ENCODE measurements at regions not wholly inside any gene's neighbourhood (a gene's known extent, or its start where the extent isn't known, plus 50 kb on each side); places are given as distances from the start of the nearest gene placed in this dataset.

DNA sequence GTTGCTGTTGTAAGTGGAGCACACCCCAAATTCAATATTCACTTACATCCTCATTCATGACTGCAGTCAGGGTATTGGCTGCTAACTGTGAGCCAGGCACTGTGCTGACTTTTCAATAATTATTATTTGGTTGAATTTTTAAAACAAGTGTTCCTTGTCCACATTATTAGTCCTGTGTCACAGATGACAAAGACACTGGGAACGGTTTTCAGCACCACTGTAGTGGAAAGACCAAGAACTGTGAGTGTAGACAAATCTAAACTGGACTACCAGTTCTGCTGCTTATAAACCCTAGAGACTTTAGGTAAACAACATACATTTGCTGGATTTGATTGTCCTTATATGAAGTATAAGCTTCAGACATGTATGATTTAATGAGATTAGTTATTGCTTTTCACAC lies 197.7 kb upstream of the ROBO2 start:
- DNase-seq: no peak

DNA sequence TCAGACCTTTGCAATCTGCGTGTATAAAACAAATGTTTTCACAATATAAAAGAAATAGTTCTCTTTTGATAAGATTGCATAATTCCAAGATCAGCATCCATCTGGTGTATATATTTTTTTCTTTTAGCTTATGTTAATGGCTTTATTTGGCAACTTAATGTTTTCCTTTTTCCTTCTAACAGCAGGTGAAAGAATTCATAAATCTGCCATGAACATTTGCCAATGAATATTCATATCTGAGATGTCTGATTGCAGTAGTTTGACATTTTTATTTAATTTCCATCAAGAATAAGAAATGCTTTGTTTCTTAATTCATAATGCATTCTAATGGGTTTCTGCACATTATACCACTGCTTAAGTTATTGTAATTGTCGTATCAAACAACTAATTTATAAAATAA lies 184.4 kb upstream of the ROBO2 start:
- DNase-seq: no peak

DNA sequence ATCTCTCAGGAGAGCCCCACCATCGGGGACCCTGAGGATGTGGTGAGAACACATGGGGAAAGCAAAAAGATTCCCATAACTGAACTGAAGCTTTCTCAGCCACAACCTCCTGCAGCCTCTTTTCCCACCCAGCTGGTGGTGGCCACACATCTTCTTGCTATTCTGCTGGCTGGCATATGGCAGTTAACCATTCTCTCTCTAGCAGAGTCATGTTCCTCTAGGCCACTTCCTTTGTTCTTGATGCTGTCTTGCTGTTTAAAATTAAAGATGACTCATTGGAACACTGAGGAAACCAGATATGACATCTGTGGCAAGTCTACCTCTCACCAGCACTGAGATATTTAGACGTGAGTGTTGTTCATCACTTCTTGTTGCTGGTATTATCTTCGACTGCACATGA lies 180.3 kb upstream of the ROBO2 start:
- DNase-seq: no peak

DNA sequence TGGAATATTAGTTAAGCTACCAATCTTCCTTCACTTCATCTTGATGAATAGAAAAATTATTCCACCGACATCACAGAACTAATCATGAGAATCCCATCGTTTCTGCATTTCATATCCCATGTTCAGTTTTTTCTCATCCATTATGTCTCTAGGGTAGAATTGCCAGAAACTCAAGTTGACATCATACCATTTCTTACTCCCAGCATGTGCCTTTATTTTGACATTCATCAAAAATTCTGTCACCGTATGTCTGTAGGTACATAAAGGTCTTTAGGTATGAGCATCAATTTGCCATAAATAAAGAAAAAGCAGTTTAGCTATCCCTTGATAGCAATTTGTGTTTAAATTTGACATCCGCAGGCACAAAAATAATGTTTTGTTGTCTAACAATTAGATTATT lies 175.5 kb upstream of the ROBO2 start:
- DNase-seq: no peak

DNA sequence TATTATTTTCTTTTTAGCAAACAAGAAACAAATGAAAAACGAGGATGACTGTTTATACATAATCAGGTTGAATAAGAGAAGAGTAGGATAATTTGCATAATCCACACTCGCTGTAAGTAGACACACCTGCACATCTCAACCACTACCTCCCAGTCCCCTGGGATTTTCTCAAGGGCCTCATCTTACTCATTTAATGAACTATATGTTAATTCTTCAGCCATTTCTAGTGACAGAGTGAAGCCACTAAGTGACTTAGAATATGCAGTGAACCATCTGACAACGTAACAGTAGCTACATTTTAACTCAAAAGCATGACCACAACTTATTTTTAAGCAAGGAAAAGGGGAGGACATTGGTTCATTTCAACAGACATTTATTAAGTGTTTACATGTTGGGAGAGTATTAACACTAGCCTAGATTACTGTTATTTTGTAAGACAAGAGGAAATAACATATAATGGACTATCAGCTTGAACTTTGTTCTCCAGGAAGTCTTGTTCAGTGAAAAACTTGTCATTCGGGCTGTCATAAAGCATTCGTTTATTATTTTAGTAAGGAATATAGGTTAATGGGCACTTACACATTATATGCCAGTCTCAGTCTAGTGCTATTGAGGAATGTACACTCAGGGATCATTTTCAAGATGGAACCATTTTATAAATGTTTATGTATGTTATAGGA lies 173.0 kb upstream of the ROBO2 start:
- DNase-seq: peak in 1 of 2 experiments; percentile 16

DNA sequence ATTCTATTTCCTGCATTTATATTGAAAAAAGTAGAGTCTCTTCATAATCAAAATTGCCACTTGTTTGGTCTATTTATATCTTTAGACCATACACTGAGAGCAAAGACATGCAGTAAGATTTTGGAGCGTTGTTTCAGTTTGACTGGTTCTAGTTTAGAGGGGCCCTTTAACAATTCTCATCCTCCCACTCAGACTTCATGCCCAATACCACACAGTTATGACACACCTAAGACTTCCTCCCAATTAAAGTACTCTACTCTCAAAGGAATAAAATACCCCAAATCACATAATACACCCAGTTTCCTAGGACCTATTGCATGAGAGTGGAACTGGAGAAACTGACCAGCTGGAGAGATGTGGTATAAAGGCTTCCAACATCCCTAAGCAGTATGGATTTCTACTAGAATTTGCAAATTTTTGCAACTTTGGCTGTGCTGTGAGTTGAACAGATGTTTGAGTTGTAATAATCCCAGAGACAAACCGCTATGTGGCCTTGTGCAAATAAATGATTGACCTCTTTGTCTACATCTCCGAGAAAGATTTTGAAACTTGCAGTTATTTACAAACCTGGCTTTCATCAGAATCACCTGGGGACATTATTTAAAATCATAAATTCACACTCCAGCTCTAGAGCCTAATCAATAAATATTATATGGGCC lies 170.0 kb upstream of the ROBO2 start:
- DNase-seq: no peak

DNA sequence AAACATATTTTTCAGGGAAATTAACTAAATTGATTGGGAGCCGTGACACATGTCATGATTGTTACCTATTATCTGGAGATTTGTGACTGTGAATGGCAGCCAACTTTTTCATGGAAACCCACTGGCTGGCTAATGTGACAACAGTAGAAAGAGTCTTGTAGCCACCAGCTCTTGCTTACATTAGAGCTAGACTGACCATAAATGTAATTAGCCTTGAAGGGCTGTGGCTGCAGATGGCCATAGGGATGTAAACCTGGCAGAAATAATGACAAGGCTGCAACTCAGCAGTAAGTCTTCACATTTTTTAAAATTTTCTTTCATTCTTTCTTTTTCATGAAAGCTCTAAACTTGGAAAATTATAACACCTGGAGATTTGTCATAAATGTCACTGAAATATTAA lies 168.2 kb upstream of the ROBO2 start:
- DNase-seq: no peak

DNA sequence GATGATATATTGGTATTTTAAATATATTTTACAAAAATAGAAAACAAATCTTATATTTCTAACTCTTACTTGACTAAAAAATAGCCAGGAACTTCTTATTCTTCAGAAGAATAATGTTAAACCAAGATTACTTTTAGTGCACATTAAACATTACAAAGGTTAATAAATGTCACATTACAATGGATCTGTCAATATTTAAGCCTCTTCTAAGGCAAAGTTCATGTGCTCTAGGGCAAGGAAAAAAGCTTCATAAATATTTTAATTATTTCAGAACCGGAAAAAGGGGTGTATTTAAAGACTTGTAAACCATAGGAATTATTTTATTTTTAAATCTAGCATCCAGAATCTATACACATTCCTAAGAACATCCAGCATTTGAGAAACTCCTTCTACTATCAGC lies 166.9 kb upstream of the ROBO2 start:
- DNase-seq: no peak

DNA sequence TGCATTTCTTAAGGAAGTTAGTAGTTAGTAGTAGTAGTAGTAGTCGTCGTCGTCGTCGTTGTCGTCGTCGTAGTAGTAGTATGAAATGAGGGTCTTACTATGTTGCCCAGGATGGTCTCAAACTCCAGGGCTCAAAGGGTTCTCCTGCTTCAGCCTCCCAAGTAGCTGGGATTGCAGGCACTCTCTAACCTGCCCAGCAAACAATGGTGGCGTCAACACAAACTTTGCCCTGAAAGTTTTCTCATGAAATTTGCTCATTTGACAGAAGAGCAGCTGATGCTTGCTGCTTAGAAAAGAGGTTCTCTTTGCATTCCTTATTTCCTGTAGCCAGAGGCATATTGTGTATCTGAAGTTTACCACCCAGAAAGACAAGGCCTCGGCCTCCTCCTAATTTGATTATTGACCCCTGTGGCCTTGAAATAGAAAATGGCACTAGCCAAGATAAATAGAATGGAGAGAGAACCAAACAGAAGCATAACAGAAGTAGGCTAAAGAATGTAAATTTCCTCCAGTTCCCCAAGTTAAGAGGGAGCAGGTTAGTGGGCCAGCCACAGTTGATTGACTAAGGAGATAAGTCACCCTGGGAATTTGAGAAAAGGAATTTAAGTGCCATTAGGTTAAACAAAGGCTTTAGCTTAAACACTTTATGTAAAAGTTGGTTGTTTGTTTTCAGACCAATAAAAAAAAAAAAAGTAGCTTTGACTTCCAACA lies 166.2 kb upstream of the ROBO2 start:
- DNase-seq: no peak

DNA sequence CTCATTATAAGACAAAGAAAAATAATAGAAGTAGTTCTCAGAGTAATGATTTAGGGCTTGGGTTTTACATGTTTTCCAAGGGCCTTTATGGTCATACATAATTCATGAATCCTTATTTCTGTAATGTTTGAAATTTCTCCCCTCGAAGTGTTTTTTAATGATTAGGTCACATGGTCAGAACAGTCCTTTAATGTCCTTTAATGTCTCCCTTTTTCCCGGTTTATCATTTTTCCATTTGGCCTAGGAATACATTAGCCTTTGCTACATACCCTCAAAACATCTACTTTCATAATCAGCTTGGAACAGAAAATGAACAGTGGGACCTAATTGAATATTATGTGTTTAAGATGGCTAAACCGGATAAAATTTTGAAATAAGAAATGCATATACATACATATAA lies 159.9 kb upstream of the ROBO2 start:
- no peak for DNase-seq

DNA sequence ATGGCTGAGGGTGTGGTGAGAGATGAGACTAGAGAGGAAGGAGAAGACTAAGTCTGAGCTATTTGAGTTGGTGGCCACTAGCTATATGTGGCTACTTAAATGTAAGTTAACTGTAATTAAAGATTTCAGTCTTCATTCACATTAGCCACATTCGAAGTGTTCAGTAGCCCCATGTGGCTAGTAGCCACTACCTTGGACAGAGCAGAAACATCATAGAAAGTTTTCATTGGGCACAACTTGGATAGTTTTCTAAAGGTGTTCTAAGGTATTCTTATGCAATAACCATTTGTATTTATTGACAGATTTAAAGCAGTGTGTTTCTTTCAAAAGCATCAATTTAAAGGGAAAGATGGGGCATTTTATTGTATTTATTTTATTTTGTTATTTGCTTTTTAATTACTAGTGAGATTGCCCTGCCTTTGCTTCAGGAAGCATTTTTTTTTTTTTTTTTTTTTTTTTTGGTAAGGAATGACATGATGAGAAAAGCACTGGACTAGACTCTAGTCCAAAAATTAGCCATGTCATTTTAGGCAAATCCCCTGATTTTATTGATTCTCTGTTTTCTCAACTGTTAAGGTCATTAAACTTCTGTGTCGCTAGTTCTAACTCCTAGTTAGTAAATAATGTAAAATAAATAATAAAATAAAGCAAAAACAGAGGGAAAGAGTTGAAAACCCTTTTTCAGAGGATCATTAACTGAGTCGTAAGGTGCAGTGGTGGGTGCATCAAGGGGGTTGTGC lies 153.0 kb upstream of the ROBO2 start:
- no peak for DNase-seq

DNA sequence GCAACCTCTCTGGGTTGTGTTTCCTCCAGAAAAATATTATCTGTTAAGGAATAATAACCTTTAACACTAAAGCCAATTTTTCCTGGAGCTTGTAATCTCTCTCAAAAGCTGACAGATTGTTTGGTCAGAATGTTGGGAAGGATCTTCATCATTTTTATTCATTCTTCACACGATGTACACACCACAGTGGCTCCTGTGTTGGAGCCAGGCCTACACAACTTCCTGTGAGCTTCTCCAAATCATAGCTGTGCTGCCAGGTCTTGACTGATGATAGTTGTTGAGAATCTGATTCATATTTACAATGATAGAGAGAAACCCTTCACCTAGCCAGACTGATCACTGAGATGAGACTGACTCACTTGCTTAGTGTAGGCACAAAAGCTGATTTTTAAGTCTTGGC lies 151.0 kb upstream of the ROBO2 start:
- DNase-seq: no peak

DNA sequence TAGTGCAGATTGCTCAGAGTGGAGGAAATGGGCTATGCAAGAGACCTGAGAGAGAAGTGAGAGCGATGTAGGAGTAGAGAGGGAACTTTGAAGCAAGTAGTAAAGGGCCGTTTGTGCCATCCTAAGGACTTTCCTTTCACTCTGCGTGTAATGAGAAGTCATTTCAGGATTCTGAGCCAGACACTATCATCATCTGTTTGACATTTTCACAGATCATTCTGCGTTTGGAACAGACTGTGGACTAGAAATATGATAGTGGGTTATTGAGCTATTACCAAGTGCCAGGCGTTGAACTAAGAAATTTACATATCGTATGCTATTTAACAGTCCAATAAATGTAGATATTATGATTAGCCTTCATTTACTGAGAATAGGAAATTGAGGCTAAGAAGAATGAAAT lies 150.0 kb upstream of the ROBO2 start:
- DNase-seq: no peak

DNA sequence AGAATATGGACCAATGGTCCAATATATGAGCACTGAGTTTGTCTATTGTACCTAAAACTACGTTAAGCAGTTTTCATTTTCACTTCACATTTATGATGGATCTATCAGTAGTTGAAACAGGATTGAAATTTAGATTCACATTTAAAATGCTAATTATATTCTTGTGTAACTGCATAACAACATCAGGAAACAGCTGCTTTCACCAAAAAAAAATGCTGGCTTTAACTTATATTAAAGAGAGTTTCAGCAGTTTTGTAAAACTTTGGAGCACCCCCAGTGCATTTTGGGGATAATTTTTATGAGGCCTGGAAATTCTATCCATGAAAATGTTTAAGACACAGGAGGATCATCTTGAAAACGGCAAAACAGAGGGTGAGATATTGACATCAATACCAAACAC lies 142.8 kb upstream of the ROBO2 start:
- DNase-seq: no peak

DNA sequence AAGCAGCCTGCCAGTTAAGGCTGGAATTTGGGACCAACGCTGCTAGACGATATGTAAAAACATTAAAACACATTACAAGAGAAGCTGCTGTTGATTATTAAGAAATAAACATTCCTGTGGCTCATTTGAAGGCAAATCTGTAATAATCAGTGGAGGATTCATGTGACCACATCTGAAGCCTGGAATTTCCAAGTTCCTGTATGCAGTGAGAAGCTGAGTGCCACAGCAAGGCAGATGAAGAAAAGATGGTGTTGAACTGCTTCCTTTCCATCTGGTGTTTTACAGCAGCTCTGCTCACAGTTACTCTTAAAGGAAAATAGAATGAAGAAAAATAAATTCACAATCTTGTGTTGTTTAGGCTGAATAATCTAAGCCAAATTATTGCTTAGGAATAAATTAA lies 139.3 kb upstream of the ROBO2 start:
- DNase-seq: no peak

DNA sequence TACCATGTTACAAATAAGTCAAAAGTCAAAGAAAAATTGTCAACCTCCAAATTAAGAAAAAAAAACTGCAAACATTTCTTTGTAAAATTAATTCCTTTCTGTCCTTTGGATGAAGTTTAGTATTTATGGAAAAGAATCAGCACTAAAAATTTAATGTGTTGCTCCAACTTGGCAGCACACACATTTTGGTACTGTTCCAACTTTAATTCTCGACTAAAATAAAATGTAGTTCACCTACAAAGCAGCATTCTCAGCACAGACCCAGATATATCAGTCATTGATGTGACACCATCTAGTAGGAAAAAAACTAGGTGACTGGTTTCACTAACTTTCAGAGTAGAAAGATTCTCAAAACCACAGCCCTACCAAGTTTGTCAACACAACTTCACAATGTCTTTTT lies 131.7 kb upstream of the ROBO2 start:
- no peak for DNase-seq

DNA sequence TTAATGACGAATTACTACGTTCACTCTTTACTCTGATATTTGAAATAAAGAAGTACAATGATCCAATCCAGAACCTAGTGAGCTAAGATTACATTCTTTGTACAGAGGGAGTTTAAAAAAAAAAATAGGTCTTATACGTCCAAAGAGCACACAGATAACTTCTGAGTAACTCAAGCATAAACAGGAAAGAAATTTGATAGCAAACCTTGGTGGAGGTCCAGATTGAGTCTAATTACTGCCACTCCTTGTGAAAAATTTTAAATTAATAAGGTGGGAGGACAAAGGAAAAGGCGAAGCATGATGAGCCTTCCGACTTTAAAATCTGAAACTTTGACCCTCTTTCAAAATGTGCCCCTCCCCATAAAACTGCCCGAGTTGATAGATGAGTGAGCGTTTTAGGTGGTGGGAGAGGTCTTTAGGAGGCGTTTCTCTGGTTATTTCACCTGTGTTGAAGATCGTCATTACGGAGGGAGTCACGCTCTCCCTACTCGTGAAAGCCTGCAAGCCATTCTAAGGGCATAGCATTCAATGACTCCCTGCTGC lies 127.0 kb upstream of the ROBO2 start:
- DNase-seq: no peak

DNA sequence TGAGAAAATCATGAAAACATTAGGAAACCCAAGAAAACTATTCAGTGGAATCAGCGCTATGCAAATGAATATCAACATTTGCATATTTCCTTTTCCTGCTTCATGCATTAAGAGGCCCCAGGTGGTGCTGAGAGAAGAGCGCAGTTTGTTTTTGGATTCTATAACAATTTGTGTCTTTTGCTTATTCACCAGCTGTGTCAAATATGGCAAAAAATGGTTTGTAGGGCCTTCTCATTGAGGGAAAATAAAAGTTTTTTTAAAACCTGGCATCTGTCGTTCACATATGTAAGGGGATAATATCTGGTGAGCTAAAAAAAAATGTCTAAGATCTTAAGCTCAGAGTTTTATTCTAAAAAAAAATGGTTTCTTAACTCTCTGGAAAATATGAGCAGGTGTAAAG lies 122.5 kb upstream of the ROBO2 start:
- DNase-seq: peak in 1 of 2 experiments; percentile 3

DNA sequence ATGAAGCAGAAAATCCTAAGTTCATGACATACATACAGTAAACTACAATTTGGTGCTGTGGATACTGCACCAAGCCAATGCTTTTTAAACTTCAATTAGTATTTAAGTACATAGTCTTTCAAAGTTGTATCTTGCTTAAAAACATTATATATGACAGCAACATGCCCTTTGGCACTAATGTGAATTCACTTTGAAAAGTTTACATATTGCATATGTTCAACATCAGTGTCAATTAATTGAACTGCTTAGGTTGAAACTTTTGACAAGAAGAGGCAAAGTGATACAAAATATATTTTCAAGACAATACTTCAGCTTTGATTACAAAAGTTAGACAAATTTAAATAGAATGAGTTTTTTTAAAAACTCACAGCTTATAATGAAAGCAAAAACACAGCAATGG lies 119.4 kb upstream of the ROBO2 start:
- no peak for DNase-seq

DNA sequence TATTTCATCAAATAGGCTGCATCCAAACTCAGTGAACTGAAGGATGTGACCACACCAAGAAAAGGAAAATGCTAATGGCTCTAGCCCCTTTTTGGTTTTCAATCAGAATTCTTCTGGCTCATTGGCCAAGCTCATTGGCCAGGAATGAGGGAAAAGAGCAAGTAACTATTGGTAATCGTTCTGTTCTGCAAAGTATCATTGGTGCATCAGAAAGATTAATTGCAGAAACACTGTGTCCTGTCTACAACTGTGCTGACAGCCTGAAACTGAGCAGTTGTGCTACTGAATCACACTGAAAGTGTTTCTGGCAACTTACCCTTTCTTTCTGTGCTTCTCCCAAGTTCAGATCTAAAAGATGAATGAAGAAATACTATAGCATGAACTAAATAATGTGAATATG lies 116.4 kb upstream of the ROBO2 start:
- DNase-seq: no peak

DNA sequence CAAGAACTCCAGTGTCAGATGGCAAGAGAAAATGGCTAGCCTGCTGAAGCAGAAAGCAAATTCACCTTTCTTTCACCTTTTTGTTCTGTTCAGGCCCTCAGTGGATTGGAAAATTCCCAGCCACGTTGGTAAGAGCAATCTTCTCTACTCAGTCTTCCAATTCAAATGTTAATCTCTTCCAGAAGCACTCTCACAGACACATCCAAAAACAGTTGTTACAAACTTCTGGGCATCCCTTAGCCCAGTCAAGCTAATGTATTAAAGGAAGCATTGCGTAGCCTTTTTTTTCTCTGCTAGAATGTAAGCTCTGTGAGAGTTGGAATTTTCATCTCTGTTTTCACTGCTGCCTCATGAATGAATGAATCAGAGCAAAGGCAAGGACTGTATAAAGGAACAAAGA lies 109.2 kb upstream of the ROBO2 start:
- no peak for DNase-seq

DNA sequence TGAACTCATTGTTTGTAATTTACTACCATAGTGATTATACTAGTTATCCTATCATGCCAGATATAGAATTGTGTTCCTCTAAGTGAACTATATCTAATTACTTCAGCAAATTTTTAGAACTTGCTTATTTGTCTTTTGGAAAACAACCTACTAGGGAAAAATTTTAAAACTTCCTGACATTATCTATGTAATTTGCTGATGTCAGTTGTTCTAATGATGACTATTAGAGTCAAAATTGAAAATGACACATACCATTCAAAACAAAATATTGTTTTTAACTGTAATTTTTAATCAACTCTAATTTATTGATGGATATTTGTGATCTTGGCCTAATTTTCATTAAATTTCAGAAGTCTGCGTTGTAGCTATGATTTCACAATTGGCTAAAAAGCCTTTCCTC lies 106.7 kb upstream of the ROBO2 start:
- DNase-seq: no peak

DNA sequence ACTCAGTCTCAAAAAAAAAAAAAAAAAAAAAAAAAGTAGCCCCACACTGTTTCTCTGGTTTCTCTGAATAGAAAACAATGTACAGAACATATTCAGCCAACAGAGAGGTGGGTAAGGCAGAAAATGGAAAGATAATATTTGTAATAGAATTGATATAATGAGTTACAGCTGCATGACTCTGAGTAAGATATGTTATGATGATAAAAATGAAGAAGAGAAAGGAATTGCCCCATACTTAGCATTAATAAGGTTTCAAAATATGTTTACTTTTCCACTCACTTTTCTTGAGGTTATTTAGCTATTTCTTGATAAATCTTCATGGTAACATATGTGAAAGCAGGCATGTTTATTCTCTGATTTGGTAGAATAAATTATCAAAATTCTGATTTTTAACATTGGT lies 100.9 kb upstream of the ROBO2 start:
- no peak for DNase-seq
